ENCODE measurements at regions not wholly inside any gene's neighbourhood (a gene's known extent, or its start where the extent isn't known, plus 50 kb on each side); places are given as distances from the start of the nearest gene placed in this dataset.

GRCh38 chr9:13758936-13759335 is 479.4 kb upstream of the MPDZ start:
- intact Hi-C loops (cut with micrococcal nuclease; ENCODE audit: unreplicated experiment), result no loop called here
- BruUV-seq (replicated peaks), result no TSS peak
- no peak overlapping the region for H3K4me3 ChIP-seq (ENCODE audit: low read depth, low read length, poor library complexity, severe bottlenecking)
- POLR2A ChIA-PET (ENCODE audit: low non-redundant PET), result no interaction called here
- no peaks in the 10 kb centered on the region for H3K4me1 ChIP-seq (ENCODE audit: insufficient read depth, low read length, poor library complexity, severe bottlenecking)
- TF ChIP-seq CTCF (conservative IDR thresholded peaks at IDR 0.05; ENCODE audit: low read depth, low read length) (no peak), EZH2 (IDR thresholded peaks at IDR 0.05; ENCODE audit: borderline replicate concordance, low read depth, low read length, poor library complexity, severe bottlenecking) (no peak)
- H3K36me3 ChIP-seq (ENCODE audit: insufficient read depth, low read length, poor library complexity, severe bottlenecking), result no peaks in the 10 kb centered on the region
- no peaks in the 10 kb centered on the region for H3K9me3 ChIP-seq (ENCODE audit: low read depth, low read length, poor library complexity, severe bottlenecking)
- CTCF ChIA-PET, result no interaction called here
- H3K27ac ChIP-seq (ENCODE audit: low read depth, low read length, poor library complexity, severe bottlenecking), result no peak overlapping the region
- H3K27me3 ChIP-seq (replicated peaks; ENCODE audit: insufficient read depth, low read depth, low read length, poor library complexity), result no peaks in the 10 kb centered on the region
- DNase-seq (ENCODE audit: low spot score), result no peak

- H3K27me3 ChIP-seq (replicated peaks; ENCODE audit: insufficient read depth, low read depth, low read length, poor library complexity), result no peaks in the 10 kb centered on the region
- BruUV-seq (replicated peaks), result no TSS peak
- H3K4me1 ChIP-seq (ENCODE audit: insufficient read depth, low read length, poor library complexity, severe bottlenecking), result no peaks in the 10 kb centered on the region
- no peaks in the 10 kb centered on the region for H3K9me3 ChIP-seq (ENCODE audit: low read depth, low read length, poor library complexity, severe bottlenecking)
- no peak overlapping the region for H3K27ac ChIP-seq (ENCODE audit: low read depth, low read length, poor library complexity, severe bottlenecking)
- intact Hi-C loops (cut with micrococcal nuclease; ENCODE audit: unreplicated experiment), result no loop called here
- no peak for DNase-seq (ENCODE audit: low spot score)
- no peak overlapping the region for H3K4me3 ChIP-seq (ENCODE audit: low read depth, low read length, poor library complexity, severe bottlenecking)
- TF ChIP-seq EZH2 (IDR thresholded peaks at IDR 0.05; ENCODE audit: borderline replicate concordance, low read depth, low read length, poor library complexity, severe bottlenecking) (no peak), CTCF (conservative IDR thresholded peaks at IDR 0.05; ENCODE audit: low read depth, low read length) (no peak)
- H3K36me3 ChIP-seq (ENCODE audit: insufficient read depth, low read length, poor library complexity, severe bottlenecking), result no peaks in the 10 kb centered on the region
- ChIA-PET CTCF (no interaction called here), POLR2A (ENCODE audit: low non-redundant PET) (no interaction called here)
These were observed 477.5 kb upstream of the MPDZ start for GRCh38 chr9:13756943-13757342.

- no peaks in the 10 kb centered on the region for H3K4me1 ChIP-seq (ENCODE audit: insufficient read depth, low read length, poor library complexity, severe bottlenecking)
- ChIA-PET POLR2A (ENCODE audit: low non-redundant PET) (no interaction called here), CTCF (no interaction called here)
- H3K36me3 ChIP-seq (ENCODE audit: insufficient read depth, low read length, poor library complexity, severe bottlenecking), result no peaks in the 10 kb centered on the region
- no peak for DNase-seq (ENCODE audit: low spot score)
- no peak overlapping the region for H3K27ac ChIP-seq (ENCODE audit: low read depth, low read length, poor library complexity, severe bottlenecking)
- H3K4me3 ChIP-seq (ENCODE audit: low read depth, low read length, poor library complexity, severe bottlenecking), result no peak overlapping the region
- H3K9me3 ChIP-seq (ENCODE audit: low read depth, low read length, poor library complexity, severe bottlenecking), result no peaks in the 10 kb centered on the region
- BruUV-seq (replicated peaks), result no TSS peak
- no peaks in the 10 kb centered on the region for H3K27me3 ChIP-seq (replicated peaks; ENCODE audit: insufficient read depth, low read depth, low read length, poor library complexity)
- TF ChIP-seq EZH2 (IDR thresholded peaks at IDR 0.05; ENCODE audit: borderline replicate concordance, low read depth, low read length, poor library complexity, severe bottlenecking) (no peak), CTCF (conservative IDR thresholded peaks at IDR 0.05; ENCODE audit: low read depth, low read length) (no peak)
- intact Hi-C loops (cut with micrococcal nuclease; ENCODE audit: unreplicated experiment), result no loop called here
These were observed 476.1 kb upstream of the MPDZ start for GRCh38 chr9:13755551-13755950.

Data from A673 (cell line).